Neuronal stem cell (in vitro differentiated cells): ENCODE measurements at regions not wholly inside any gene's neighbourhood (a gene's known extent, or its start where the extent isn't known, plus 50 kb on each side); places are given as distances from the start of the nearest gene placed in this dataset.

Source experiments
- DNase-seq: peaks from one replicate; pipeline ENCODE4 v3.0.0-alpha.2; 2013; ENCODE audit warnings: low spot score
- H2AFZ ChIP-seq: one replicate; pipeline ENCODE4 v1.6.1; 2013; ENCODE audit warnings: mild to moderate bottlenecking, low read length, inconsistent platforms
- H2AK5ac ChIP-seq: 2 replicates; pipeline ENCODE4 v1.6.1; 2013; ENCODE audit warnings: low read depth, mild to moderate bottlenecking, inconsistent platforms, low read length, moderate library complexity, mixed read lengths
- H2BK120ac ChIP-seq: 2 replicates; pipeline ENCODE4 v1.6.1; 2013; ENCODE audit warnings: low read depth, mild to moderate bottlenecking, inconsistent platforms, low read length, moderate library complexity, mixed read lengths
- H2BK12ac ChIP-seq: one replicate; pipeline ENCODE4 v1.6.1; 2013; ENCODE audit warnings: low read length, inconsistent platforms
- H2BK15ac ChIP-seq: 2 replicates; pipeline ENCODE4 v1.6.1; 2013; ENCODE audit warnings: mild to moderate bottlenecking, low read length, inconsistent platforms, mixed read lengths
- H2BK5ac ChIP-seq: one replicate; pipeline ENCODE4 v1.6.1; 2013; ENCODE audit warnings: inconsistent platforms, mild to moderate bottlenecking, low read length, moderate library complexity
- H3K14ac ChIP-seq: one replicate; pipeline ENCODE4 v1.6.1; 2013; ENCODE audit warnings: low read length, inconsistent platforms
- H3K18ac ChIP-seq: 2 replicates; pipeline ENCODE4 v1.6.1; 2013; ENCODE audit warnings: low read length, inconsistent platforms
- H3K23ac ChIP-seq: 2 replicates; pipeline ENCODE4 v1.6.1; 2013; ENCODE audit warnings: low read depth, mild to moderate bottlenecking, mixed read lengths, low read length, inconsistent platforms; ENCODE audit not compliant: poor library complexity
- H3K27ac ChIP-seq: replicated peaks from 3 replicates; pipeline ENCODE4 v1.5.1; 2013; ENCODE audit warnings: low read length, inconsistent platforms
- H3K27me3 ChIP-seq, 3 experiments: 2 replicates each; pipeline ENCODE4 v1.6.1; 2013; ENCODE audit warnings: low read length in 3 of 3, mild to moderate bottlenecking in 2 of 3, inconsistent platforms in 1 of 3, low read depth in 1 of 3, mixed read lengths in 1 of 3, moderate library complexity in 1 of 3; ENCODE audit not compliant: control insufficient read depth in 3 of 3, insufficient read depth in 3 of 3
- H3K36me3 ChIP-seq, 2 donors: replicated peaks in 1 of 2; 2 replicates each; pipeline ENCODE4 v1.6.1; 2013; ENCODE audit warnings: low read length in 2 of 2; ENCODE audit not compliant: control insufficient read depth in 2 of 2, insufficient read depth in 2 of 2
- H3K4ac ChIP-seq: 2 replicates; pipeline ENCODE4 v1.6.1; 2013; ENCODE audit warnings: inconsistent platforms, mild to moderate bottlenecking, low read length, moderate library complexity
- H3K4me1 ChIP-seq, 2 donors: 1 replicate in 1 of 2; 2 replicates in 1 of 2; pipeline ENCODE4 v1.6.1; 2013; ENCODE audit warnings: low read length in 2 of 2, low read depth in 1 of 2; ENCODE audit not compliant: control insufficient read depth in 2 of 2, insufficient read depth in 1 of 2
- H3K4me2 ChIP-seq: one replicate; pipeline ENCODE4 v1.6.1; 2013; ENCODE audit warnings: mild to moderate bottlenecking, low read length, inconsistent platforms; ENCODE audit not compliant: insufficient read depth, poor library complexity, severe bottlenecking
- H3K4me3 ChIP-seq, 2 donors: 2 replicates each; pipeline ENCODE4 v1.5.1; 2013; ENCODE audit warnings: low read length in 2 of 2, mild to moderate bottlenecking in 2 of 2, inconsistent platforms in 1 of 2, moderate library complexity in 1 of 2
- H3K79me1 ChIP-seq: one replicate; pipeline ENCODE4 v1.6.1; 2013; ENCODE audit warnings: low read depth, mild to moderate bottlenecking, inconsistent platforms, low read length, moderate library complexity
- H3K9ac ChIP-seq: one replicate; pipeline ENCODE4 v1.6.1; 2013; ENCODE audit warnings: mild to moderate bottlenecking, low read depth, low read length, inconsistent platforms; ENCODE audit not compliant: poor library complexity
- H3K9me3 ChIP-seq, 2 donors: replicated peaks in 1 of 2; 2 replicates each; pipeline versions ENCODE3 to v1.6.1; 2013; ENCODE audit warnings: low read length in 2 of 2, mild to moderate bottlenecking in 2 of 2, inconsistent platforms in 1 of 2, low read depth in 1 of 2, mixed read lengths in 1 of 2, moderate library complexity in 1 of 2; ENCODE audit not compliant: control insufficient read depth in 2 of 2, insufficient read depth in 1 of 2
- H4K8ac ChIP-seq: one replicate; pipeline ENCODE4 v1.6.1; 2013; ENCODE audit warnings: low read depth, mild to moderate bottlenecking, inconsistent platforms, low read length, moderate library complexity
- H4K91ac ChIP-seq: one replicate; pipeline ENCODE4 v1.6.1; 2013; ENCODE audit warnings: low read length, low read depth, mild to moderate bottlenecking, inconsistent platforms; ENCODE audit not compliant: poor library complexity
- WGBS, 2 donors: extraction: QIAGEN DNeasy Blood & Tissue Kit; methylation state at CpG; one replicate each; pipeline ENCODE4 v1.1.7; 2013; ENCODE audit warnings: missing lambda C conversion rate in 2 of 2, mixed read lengths in 1 of 2; ENCODE audit not compliant: insufficient read length in 2 of 2, insufficient replicate concordance in 1 of 2; ENCODE audit errors: extremely low coverage in 2 of 2; 5-methylcytosine and 5-hydroxymethylcytosine counted together

DNA sequence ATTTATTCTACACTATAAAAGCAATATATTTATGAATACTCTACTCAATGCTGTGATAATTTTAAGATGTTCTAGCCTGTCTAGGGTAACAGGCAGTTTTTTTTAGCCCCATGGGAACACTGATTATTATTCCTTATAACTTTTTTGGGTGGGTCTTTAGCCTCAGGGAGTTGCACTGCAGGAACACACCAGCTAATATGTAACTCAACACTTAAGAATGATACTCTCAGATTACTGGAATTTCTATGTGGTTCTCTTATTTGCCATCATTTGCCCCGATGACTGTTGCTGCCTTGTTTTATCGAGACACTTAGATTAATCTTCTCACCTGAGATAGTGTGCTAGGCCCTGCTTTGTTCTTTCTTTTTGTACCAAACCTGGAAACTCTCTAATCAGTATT lies 396.9 kb upstream of the SLITRK1 start:
- Histone ChIP-seq H4K8ac (no peak overlapping the region), H3K23ac (no peak overlapping the region), H4K91ac (no peak overlapping the region), H2BK120ac (no peak overlapping the region), H3K9me3 (peaks cover 0 to 1% of the 10 kb centered on the region in 2 donors), H3K4me2 (no peak overlapping the region), H3K4ac (no peak overlapping the region), H2BK15ac (no peak overlapping the region), H2AK5ac (no peak overlapping the region), H3K4me1 (no peaks in the 10 kb centered on the region), H3K27me3 (no peaks in the 10 kb centered on the region), H3K18ac (no peak overlapping the region), H3K14ac (no peak overlapping the region), H3K79me1 (no peaks in the 10 kb centered on the region), H2BK5ac (no peak overlapping the region), H3K9ac (no peak overlapping the region), H2BK12ac (no peak overlapping the region), H3K36me3 (no peaks in the 10 kb centered on the region), H3K4me3 (no peak overlapping the region), H3K27ac (no peak overlapping the region), H2AFZ (no peak overlapping the region)
- DNase-seq = no peak
- no CpG with 5 or more reads among the region's 2 CpGs for WGBS, 2 donors

DNA sequence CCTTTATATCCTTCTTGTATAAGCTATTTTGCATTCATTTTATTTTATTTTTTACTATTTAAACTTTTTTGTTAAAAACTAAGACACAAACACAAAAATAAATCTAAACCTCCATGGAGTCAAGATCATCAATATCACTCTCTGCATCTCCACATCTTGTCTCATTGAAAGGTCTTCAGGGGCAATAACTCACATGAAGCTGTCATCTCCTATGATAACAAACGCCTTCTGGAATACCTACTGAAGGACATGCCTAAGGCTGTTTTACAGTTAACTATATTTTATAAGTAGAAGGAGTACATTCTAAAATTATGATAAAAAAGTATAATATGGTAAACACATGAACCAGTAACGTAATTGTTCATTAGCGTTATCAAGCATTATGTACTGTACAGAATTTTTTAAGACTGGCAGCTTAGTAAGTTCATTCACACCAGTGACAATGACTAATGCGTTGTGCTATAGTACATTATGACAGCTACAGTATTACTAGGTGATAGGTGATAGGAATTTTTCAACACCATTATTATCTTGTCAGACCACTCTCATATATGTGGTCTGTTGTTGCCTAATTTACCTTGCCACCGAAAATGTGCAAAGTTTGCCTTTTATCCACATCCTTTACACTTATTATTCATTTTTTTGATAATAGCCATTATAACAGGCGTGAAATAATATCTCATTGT lies 390.7 kb upstream of the SLITRK1 start:
- Histone ChIP-seq H3K27ac (no peak overlapping the region), H3K36me3 (no peaks in the 10 kb centered on the region), H4K8ac (no peak overlapping the region), H4K91ac (no peak overlapping the region), H2AK5ac (no peak overlapping the region), H3K9ac (no peak overlapping the region), H3K9me3 (no peaks in the 10 kb centered on the region), H3K4me2 (no peak overlapping the region), H2BK5ac (no peak overlapping the region), H2AFZ (no peak overlapping the region), H3K4me3 (no peak overlapping the region), H3K27me3 (no peaks in the 10 kb centered on the region), H3K4ac (no peak overlapping the region), H3K4me1 (no peaks in the 10 kb centered on the region), H2BK15ac (no peak overlapping the region), H3K23ac (no peak overlapping the region), H2BK12ac (no peak overlapping the region), H2BK120ac (no peak overlapping the region), H3K79me1 (no peaks in the 10 kb centered on the region), H3K14ac (no peak overlapping the region), H3K18ac (no peak overlapping the region)
- DNase-seq = no peak
- no CpG with 5 or more reads among the region's 6 CpGs for WGBS, 2 donors

DNA sequence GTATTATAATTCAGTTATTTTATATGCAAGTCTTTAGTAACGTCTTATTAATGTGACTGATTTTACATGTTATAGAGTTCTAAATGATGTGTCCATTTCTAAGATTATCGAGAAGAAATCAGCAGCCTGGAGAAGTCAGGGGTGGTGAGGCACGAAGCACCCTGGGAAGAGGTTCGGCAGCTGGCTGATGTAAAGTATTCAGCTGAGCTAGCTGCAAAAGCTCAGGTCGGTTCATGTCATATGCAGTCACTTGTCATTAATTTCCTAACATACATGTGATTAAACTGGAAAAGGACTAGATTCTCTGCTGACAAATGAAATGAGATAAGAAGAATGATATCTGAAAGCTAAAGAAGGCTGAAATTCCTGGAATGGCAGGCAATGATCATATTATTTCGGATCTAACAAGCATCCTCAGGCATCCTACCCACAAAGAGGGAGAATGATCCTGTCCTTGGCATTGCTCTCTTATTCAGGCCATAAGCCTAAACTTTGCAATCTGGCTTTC lies 383.0 kb upstream of the SLITRK1 start:
- H3K9me3 ChIP-seq = no peaks in the 10 kb centered on the region
- H2BK120ac ChIP-seq = no peak overlapping the region
- no peak overlapping the region for H3K27ac ChIP-seq
- H3K79me1 ChIP-seq = no peaks in the 10 kb centered on the region
- H2AK5ac ChIP-seq = no peak overlapping the region
- no peak overlapping the region for H4K91ac ChIP-seq
- H3K4ac ChIP-seq = no peak overlapping the region
- H2BK5ac ChIP-seq = no peak overlapping the region
- no peak overlapping the region for H3K23ac ChIP-seq
- H2BK12ac ChIP-seq = no peak overlapping the region
- DNase-seq = no peak
- no peaks in the 10 kb centered on the region for H3K27me3 ChIP-seq
- no peak overlapping the region for H2BK15ac ChIP-seq
- no peak overlapping the region for H3K4me3 ChIP-seq
- H3K18ac ChIP-seq = no peak overlapping the region
- H3K14ac ChIP-seq = no peak overlapping the region
- no peak overlapping the region for H4K8ac ChIP-seq
- no peak overlapping the region for H3K9ac ChIP-seq
- H3K4me2 ChIP-seq = no peak overlapping the region
- WGBS, 2 donors = no CpG with 5 or more reads among the region's 6 CpGs
- peak overlapping the region; percentile 63 for H2AFZ ChIP-seq
- no peaks in the 10 kb centered on the region for H3K4me1 ChIP-seq
- H3K36me3 ChIP-seq = no peaks in the 10 kb centered on the region

DNA sequence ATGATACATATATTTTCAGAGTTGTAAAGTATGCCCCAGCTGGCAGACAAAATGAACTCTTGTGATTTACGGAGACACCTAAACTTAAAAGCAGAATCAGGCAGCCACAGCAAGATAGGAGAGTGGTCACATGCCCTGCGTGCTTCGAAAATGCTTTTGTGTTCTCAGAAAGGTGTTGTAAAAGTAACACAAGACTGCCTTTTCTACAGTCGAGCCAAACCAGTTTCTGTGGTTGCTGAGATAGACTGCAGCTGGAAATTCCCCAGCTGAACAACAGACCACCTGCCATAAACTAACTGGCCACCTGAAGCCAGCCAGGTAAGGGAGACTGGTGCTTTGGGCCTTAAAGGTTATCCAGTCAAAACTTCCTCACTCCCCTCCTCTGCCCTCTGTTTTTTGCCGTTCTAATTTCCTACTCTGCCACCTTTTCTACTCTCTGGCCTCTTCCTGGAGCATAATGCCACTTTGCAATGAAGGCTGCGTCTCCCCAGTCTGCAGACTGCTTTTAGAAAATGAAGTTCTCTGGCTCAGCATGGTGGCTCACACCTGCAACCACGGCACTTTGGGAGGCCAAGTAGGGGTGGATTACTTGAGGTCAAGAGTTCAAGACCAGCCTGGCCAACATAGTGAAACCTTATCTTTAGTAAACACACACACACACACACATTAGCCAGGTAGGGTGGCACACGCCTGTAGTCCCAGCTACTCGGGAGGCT lies 381.2 kb upstream of the SLITRK1 start:
- H2AFZ ChIP-seq = peak overlapping the region; percentile 42
- DNase-seq = no peak
- no peak overlapping the region for H3K23ac ChIP-seq
- H3K4me3 ChIP-seq = no peak overlapping the region
- no peak overlapping the region for H3K27ac ChIP-seq
- H3K9ac ChIP-seq = no peak overlapping the region
- no peaks in the 10 kb centered on the region for H3K79me1 ChIP-seq
- H3K14ac ChIP-seq = no peak overlapping the region
- H2BK120ac ChIP-seq = no peak overlapping the region
- no peak overlapping the region for H2BK15ac ChIP-seq
- no peaks in the 10 kb centered on the region for H3K27me3 ChIP-seq
- H3K4me1 ChIP-seq = no peaks in the 10 kb centered on the region
- no peak overlapping the region for H2BK12ac ChIP-seq
- no peaks in the 10 kb centered on the region for H3K9me3 ChIP-seq
- no peak overlapping the region for H3K18ac ChIP-seq
- no CpG with 5 or more reads among the region's 9 CpGs for WGBS, 2 donors
- no peak overlapping the region for H3K4ac ChIP-seq
- no peak overlapping the region for H2AK5ac ChIP-seq
- H3K36me3 ChIP-seq = no peaks in the 10 kb centered on the region
- H4K8ac ChIP-seq = no peak overlapping the region
- H4K91ac ChIP-seq = no peak overlapping the region
- H2BK5ac ChIP-seq = no peak overlapping the region
- H3K4me2 ChIP-seq = no peak overlapping the region
